ENCODE measurements at regions not wholly inside any gene's neighbourhood (a gene's known extent, or its start where the extent isn't known, plus 50 kb on each side); places are given as distances from the start of the nearest gene placed in this dataset.
"Not testable (repeated sequence)": the region's sequence is repeated elsewhere in the genome, so short reads cannot be mapped to it uniquely, and the experiment has no call there.

- DNase-seq (ENCODE audit: low spot score), result no peak
Observed at GRCh38 chr16:8062677-8063076, 527.6 kb downstream of the TMEM114 start.

DNA sequence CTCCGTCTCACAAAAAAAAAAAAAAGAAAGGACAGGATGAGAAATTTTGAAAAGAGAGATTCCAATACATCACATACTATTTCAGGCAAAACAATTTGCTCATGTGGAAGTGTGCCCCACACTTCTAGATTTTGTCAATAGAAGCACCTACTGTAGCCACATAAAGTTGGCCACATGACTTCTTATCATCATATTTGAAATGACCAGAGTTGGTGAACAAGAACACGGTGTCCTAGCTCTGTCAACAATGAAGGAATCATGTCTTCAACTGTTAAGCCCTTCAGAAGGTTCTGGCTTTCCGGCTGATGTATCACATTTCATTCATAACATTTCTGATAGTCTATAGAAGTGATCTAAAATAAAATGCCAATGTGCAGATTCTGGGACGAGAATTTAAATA lies 534.5 kb downstream of the TMEM114 start:
- no peak for DNase-seq (ENCODE audit: low spot score)

- DNase-seq (ENCODE audit: low spot score), result no peak
Observed at GRCh38 chr16:8053437-8053836, 536.9 kb downstream of the TMEM114 start.

DNA sequence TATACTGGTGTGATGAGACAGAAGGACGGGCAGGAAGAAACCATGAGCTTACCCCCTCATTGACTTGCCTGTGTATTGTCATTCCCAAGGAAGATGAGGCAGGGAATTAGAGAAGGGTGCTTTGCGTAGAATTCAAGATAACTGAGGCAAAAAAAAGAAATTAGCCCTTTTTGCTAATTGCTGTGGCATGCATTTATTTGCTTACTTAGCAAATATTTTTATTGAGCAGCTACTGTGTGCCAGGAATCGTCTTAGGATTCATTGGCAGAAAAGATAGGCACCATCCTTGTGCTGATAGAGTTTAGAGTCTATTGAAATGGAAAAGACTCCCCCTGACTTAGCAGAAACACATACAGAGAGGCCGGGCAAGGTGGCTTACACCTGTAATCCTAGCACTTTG lies 541.9 kb downstream of the TMEM114 start:
- no peak for DNase-seq (ENCODE audit: low spot score)

GRCh38 chr16:8047736-8048135 lies 542.6 kb downstream of the TMEM114 start:
- no peak for DNase-seq (ENCODE audit: low spot score)

- DNase-seq (ENCODE audit: low spot score), result no peak
Observed at GRCh38 chr16:8044796-8045195, 545.5 kb downstream of the TMEM114 start.

GRCh38 chr16:8032406-8032805 lies 557.9 kb downstream of the TMEM114 start:
- DNase-seq (ENCODE audit: low spot score), result no peak

- DNase-seq (ENCODE audit: low spot score), result not testable (repeated sequence)
Observed at GRCh38 chr16:8030004-8030403, 560.3 kb downstream of the TMEM114 start.

DNA sequence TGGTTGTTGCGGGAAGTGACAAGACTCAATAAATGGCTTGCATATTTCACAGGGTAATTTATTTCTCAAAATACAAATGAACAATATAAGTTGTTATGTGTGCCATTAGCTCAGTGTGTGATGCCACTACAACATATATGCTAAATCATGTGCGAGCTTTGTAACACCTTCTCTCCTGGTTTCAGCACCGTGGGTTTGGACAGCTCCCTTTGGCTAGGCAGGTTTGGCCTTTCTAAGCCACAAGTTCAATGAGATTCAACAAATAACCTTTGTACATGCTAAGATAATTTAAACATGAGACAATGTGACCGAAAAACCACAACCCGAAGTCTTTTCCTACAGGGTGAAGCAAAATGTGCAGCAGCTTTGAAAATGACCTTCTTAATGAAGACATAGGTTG lies 563.9 kb downstream of the TMEM114 start:
- no peak for DNase-seq (ENCODE audit: low spot score)

- DNase-seq (ENCODE audit: low spot score), result no peak
Observed at GRCh38 chr16:8023326-8023725, 567.0 kb downstream of the TMEM114 start.

DNA sequence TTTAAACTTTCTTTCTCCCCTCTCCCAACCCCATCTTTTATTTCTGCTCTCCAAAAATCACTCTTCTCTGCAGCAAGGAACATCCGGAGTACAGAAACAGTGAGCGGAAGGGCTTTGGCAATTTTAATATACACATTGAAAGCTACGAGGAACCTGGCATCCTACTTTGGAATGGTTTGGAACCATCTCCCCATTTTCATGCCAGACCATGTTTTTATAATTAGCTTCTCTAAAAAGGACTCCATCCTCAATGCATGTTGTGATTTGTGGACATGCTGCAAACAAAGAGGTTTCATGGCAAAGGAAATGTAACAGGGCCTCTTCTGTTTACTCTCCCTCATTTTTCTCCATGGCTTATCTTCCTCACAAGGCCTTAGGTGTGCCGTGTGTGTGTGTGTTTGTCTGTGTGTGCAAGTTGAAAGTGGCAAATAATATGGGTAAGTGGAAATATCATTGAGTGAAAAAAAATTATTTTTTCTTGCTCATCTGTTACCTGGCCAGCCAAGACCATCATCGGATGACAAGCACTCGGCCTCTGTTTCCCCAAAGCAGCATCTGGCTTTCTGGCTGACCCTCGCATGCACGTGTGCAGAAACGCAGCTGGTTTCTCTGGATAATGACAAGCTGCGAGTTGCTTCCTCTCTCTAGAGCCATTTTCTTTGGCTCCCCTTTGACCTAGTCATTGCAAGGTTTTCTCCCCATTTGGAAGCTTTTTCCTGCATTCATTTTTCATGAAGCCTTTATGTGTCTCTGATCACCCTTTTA lies 585.0 kb downstream of the TMEM114 start:
- no peak for DNase-seq (ENCODE audit: low spot score)

DNA sequence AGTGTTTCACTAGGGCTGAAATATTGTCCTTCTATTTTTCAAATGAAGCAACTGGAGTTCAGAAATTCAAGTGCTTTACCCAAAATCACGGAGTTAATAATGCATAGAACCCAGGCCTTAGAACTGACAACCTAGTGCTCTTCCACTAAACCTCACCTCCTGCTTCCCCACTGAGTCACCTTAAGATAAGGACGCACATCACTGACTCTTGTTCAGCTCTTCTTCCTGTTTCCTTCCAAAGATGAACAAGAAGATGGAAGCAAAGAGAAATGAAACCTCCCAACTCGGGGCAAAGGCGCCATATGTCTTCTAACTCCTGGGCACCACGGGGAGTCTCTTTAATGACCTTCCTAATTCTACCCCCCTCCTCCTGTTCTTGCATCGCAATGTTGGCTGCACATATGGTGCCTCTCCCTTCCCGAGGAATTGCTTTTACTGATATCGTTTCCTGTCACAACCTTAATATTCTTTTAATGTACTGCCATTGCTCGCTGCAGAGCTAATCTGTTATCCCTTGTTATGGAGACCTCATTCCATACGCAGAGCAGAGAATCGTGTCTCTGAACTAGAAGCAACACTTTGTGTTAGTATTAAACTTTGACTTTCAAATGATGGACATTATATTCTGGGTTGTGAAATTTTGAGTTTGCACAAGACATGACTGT lies 591.4 kb downstream of the TMEM114 start:
- no peak for DNase-seq (ENCODE audit: low spot score)

GRCh38 chr16:7997966-7998365 lies 592.3 kb downstream of the TMEM114 start:
- DNase-seq (ENCODE audit: low spot score), result no peak

GRCh38 chr16:7992616-7993015 lies 597.7 kb downstream of the TMEM114 start:
- DNase-seq (ENCODE audit: low spot score), result no peak

DNA sequence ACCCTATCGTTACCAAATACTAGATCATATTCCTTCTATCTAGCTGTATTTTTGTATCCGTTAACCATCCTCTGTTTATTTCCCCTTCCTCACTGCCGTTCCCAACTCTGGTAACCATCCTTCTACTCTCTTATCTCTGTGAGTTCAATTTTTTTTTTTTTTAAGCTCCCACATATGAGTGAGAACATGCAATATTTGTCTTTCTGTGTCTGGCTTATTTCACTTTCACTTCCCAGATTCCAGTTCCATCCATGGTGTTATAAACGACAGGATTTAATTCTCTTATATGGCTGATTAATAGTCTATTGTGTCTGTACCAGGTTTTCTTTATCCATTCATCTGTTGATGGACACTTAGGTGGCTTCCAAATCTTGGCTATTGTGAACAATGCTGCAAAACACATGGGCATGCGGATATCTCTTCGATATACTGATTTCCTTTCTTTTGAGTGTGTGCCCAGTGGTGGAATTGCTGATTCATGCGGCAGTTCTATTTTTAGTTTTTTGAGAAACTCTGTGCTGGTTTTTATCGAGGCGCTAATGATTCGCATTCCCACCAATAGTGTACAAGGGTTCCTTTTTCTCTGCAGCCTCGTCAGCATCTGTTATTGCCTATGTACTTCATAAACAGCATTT lies 599.6 kb downstream of the TMEM114 start:
- DNase-seq (ENCODE audit: low spot score), result no peak

DNA sequence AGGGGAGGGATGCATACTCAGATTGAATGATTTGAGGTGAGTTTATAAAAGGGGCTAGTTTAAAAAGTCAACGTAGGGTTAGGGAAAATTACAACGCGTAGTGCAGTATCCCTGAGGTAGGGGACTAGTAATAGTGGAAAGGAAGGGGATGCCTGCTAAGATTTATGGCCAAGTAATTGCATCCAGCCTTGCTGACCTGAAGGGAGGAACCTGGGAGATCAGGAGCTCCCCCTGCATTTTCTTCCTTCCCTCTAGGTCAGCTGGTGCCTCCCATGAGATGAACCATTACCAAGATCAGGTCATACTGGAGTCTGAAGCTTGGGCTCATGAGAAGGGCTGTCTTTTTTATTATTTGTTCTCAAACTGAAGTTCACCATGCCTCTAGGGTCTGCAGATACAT lies 606.6 kb downstream of the TMEM114 start:
- DNase-seq (ENCODE audit: low spot score), result no peak

GRCh38 chr16:7980133-7980483 lies 610.2 kb downstream of the TMEM114 start:
- DNase-seq (ENCODE audit: low spot score), result no peak

DNA sequence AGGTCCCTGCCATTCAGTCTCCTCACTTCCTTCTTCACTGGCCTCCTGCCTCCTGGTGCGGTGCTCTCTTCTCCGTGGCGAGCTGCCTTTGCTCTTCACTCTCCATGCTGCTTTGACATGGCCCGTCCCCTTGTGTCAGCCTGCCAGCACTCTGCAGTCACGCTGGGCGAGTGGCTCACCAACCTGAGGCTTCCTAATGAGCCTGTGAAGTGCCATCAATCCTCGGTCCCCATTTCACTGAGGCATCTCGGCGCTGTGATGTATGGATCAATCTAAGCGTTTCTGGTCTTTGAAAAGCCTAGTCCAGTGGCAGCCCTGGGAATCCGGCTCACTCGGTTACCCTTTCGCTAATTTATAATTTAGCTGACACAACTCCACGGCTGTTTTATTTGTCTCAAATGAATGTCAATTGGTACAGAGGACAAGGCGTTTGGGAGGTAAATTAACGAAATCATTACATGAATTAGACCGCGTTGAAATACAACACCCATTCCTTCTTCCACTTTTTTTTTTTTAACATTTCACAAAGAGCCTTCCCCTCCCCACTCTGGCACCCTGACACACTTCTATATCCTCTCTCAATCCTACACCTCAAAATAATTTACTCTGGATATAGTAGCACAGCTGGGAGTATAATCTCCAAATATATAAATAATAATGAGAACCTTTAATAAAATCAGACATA lies 610.7 kb downstream of the TMEM114 start:
- DNase-seq (ENCODE audit: low spot score), result no peak

- DNase-seq (ENCODE audit: low spot score), result no peak
Observed at GRCh38 chr16:7976563-7976962, 613.7 kb downstream of the TMEM114 start.

GRCh38 chr16:7976125-7976524 lies 614.2 kb downstream of the TMEM114 start:
- no peak for DNase-seq (ENCODE audit: low spot score)

GRCh38 chr16:7967996-7968509 lies 622.3 kb downstream of the TMEM114 start:
- no peak for DNase-seq (ENCODE audit: low spot score)

DNA sequence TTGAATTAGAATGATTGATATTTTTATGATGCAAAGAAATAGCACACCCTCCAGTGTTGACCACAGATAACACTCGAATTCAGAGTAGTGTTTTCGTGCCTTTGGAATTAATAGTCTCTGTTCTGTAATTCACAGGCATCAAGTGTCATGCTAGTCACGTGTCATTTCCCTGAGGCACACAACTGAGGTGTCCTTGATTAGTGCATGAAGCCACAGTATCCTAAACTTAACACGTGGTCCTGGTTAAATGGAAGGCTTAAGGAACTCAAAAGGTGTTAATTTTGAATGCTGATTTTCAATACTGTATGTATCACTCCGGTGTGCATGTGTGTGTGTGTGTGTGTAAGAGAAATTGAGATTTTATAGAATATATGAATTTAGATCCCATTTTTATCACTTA lies 625.6 kb downstream of the TMEM114 start:
- no peak for DNase-seq (ENCODE audit: low spot score)

- DNase-seq (ENCODE audit: low spot score), result no peak
Observed at GRCh38 chr16:7964167-7964566, 626.1 kb downstream of the TMEM114 start.

Measured in AG20443 (cell line).